ENCODE measurements at regions not wholly inside any gene's neighbourhood (a gene's known extent, or its start where the extent isn't known, plus 50 kb on each side); places are given as distances from the start of the nearest gene placed in this dataset.

- TF ChIP-seq POLR2AphosphoS5 (IDR thresholded peaks at IDR 0.05; ENCODE audit: insufficient read depth in 1 of 2, low read depth in 1 of 2) (no peak), POLR2A (IDR thresholded peaks at IDR 0.05) (no peak)
- TF ChIP-seq, protein P1, sequence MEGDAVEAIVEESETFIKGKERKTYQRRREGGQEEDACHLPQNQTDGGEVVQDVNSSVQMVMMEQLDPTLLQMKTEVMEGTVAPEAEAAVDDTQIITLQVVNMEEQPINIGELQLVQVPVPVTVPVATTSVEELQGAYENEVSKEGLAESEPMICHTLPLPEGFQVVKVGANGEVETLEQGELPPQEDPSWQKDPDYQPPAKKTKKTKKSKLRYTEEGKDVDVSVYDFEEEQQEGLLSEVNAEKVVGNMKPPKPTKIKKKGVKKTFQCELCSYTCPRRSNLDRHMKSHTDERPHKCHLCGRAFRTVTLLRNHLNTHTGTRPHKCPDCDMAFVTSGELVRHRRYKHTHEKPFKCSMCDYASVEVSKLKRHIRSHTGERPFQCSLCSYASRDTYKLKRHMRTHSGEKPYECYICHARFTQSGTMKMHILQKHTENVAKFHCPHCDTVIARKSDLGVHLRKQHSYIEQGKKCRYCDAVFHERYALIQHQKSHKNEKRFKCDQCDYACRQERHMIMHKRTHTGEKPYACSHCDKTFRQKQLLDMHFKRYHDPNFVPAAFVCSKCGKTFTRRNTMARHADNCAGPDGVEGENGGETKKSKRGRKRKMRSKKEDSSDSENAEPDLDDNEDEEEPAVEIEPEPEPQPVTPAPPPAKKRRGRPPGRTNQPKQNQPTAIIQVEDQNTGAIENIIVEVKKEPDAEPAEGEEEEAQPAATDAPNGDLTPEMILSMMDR (IDR thresholded peaks at IDR 0.05), result no peak
Observed at GRCh38 chr3:174644287-174644686, 214.8 kb upstream of the NAALADL2 start.

All from vagina (tissue), 2 donors.